Breast epithelium (tissue), 3 donors: ENCODE measurements at regions not wholly inside any gene's neighbourhood (a gene's known extent, or its start where the extent isn't known, plus 50 kb on each side); places are given as distances from the start of the nearest gene placed in this dataset.

Source experiments
- CTCF ChIP-seq, 3 donors: fragments of 450-650 bp; IDR thresholded peaks; one replicate each; pipeline ENCODE4 v1.5.1; 2016 to 2017; ENCODE audit warnings: antibody characterized with exemption in 3 of 3, mild to moderate bottlenecking in 3 of 3, moderate library complexity in 3 of 3
- POLR2AphosphoS5 ChIP-seq, 3 donors: sonication (generic); formaldehyde crosslinking; IDR thresholded peaks; one replicate each; pipeline ENCODE4 v1.6.1; 2017; ENCODE audit warnings: antibody characterized with exemption in 3 of 3

GRCh38 chr11:92790926-92791616, 178.4 kb upstream of the MTNR1B start:
- TF ChIP-seq POLR2AphosphoS5 (IDR thresholded peaks at IDR 0.05) (no peak), CTCF (IDR thresholded peaks at IDR 0.05) (no peak)
